Esophagus (tissue), 2 donors: ENCODE measurements at regions not wholly inside any gene's neighbourhood (a gene's known extent, or its start where the extent isn't known, plus 50 kb on each side); places are given as distances from the start of the nearest gene placed in this dataset.

ENCODE experiments used
- H3K27ac ChIP-seq, 2 donors: one replicate each; pipeline ENCODE4 v1.5.1; 2013; ENCODE audit warnings: low read depth in 2 of 2, mild to moderate bottlenecking in 2 of 2, inconsistent platforms in 1 of 2, low read length in 1 of 2, moderate library complexity in 1 of 2
- H3K27me3 ChIP-seq, 2 donors: one replicate each; pipeline ENCODE4 v1.6.1; 2013; ENCODE audit warnings: low read length in 2 of 2, control low read depth in 1 of 2, mild to moderate bottlenecking in 1 of 2; ENCODE audit not compliant: insufficient read depth in 2 of 2, control insufficient read depth in 1 of 2
- H3K36me3 ChIP-seq, 2 donors: one replicate each; pipeline ENCODE4 v1.6.1; 2013; ENCODE audit warnings: low read length in 1 of 2; ENCODE audit not compliant: control insufficient read depth in 2 of 2, insufficient read depth in 2 of 2
- H3K4me1 ChIP-seq, 2 donors: one replicate each; pipeline ENCODE4 v1.6.1; 2013; ENCODE audit warnings: low read length in 1 of 2; ENCODE audit not compliant: control insufficient read depth in 2 of 2, insufficient read depth in 2 of 2
- H3K4me3 ChIP-seq, 2 donors: one replicate each; pipeline ENCODE4 v1.5.1; 2013; ENCODE audit warnings: low read length in 2 of 2, mild to moderate bottlenecking in 2 of 2, low read depth in 1 of 2, moderate library complexity in 1 of 2
- H3K9me3 ChIP-seq, 2 donors: one replicate each; pipeline ENCODE4 v1.6.1; 2013; ENCODE audit warnings: mild to moderate bottlenecking in 2 of 2, low read depth in 1 of 2, low read length in 1 of 2, moderate library complexity in 1 of 2; ENCODE audit not compliant: control insufficient read depth in 2 of 2, insufficient read depth in 1 of 2
- WGBS, 2 donors: extraction: QIAGEN DNeasy Blood & Tissue Kit; methylation state at CpG; one replicate each; pipeline ENCODE4 v1.1.7; 2013; 5-methylcytosine and 5-hydroxymethylcytosine counted together
- donor health status: healthy with polysubstance abuse.
- donor health status: Bipolar disorder and iron deficiency.

GRCh38 chr18:51811883-51812282 lies 528.1 kb upstream of the DCC start:
- H3K27me3 ChIP-seq, result no peaks in the 10 kb centered on the region
- H3K9me3 ChIP-seq, result peaks cover 0 to 5% of the 10 kb centered on the region in 2 donors
- H3K36me3 ChIP-seq, result no peaks in the 10 kb centered on the region
- H3K4me3 ChIP-seq, result no peak overlapping the region
- no peak overlapping the region for H3K27ac ChIP-seq
- WGBS, 2 donors, result 76 to 87% methylated on average over 2 of the region's 2 CpGs
- H3K4me1 ChIP-seq, result no peaks in the 10 kb centered on the region

GRCh38 chr18:51813740-51814139 lies 526.3 kb upstream of the DCC start:
- Histone ChIP-seq H3K4me1 (no peaks in the 10 kb centered on the region), H3K27ac (no peak overlapping the region), H3K27me3 (no peaks in the 10 kb centered on the region), H3K36me3 (no peaks in the 10 kb centered on the region), H3K9me3 (peaks cover 0 to 5% of the 10 kb centered on the region in 2 donors), H3K4me3 (no peak overlapping the region)
- 84 to 88% methylated on average over 2 of the region's 2 CpGs for WGBS, 2 donors

- no peaks in the 10 kb centered on the region for H3K27me3 ChIP-seq
- WGBS, 2 donors, result 71 to 76% methylated on average over 1 of the region's 1 CpG
- H3K4me3 ChIP-seq, result no peak overlapping the region
- H3K27ac ChIP-seq, result no peak overlapping the region
- no peaks in the 10 kb centered on the region for H3K4me1 ChIP-seq
- no peaks in the 10 kb centered on the region for H3K36me3 ChIP-seq
- H3K9me3 ChIP-seq, result no peaks in the 10 kb centered on the region
Measured at GRCh38 chr18:51821610-51822009, 518.4 kb upstream of the DCC start.

GRCh38 chr18:51824746-51825145 lies 515.3 kb upstream of the DCC start:
- Histone ChIP-seq H3K27me3 (no peaks in the 10 kb centered on the region), H3K4me1 (no peaks in the 10 kb centered on the region), H3K27ac (no peak overlapping the region), H3K4me3 (no peak overlapping the region), H3K36me3 (no peaks in the 10 kb centered on the region), H3K9me3 (no peaks in the 10 kb centered on the region)
- WGBS, 2 donors, result 35 to 36% methylated on average over 2 of the region's 2 CpGs

GRCh38 chr18:51833850-51834249 lies 506.1 kb upstream of the DCC start:
- no peaks in the 10 kb centered on the region for H3K27me3 ChIP-seq
- no peaks in the 10 kb centered on the region for H3K9me3 ChIP-seq
- H3K4me3 ChIP-seq, result no peak overlapping the region
- H3K4me1 ChIP-seq, result no peaks in the 10 kb centered on the region
- no peaks in the 10 kb centered on the region for H3K36me3 ChIP-seq
- WGBS, 2 donors, result 64 to 65% methylated on average over 6 of the region's 6 CpGs
- H3K27ac ChIP-seq, result no peak overlapping the region

- Histone ChIP-seq H3K36me3 (no peaks in the 10 kb centered on the region), H3K27me3 (no peaks in the 10 kb centered on the region), H3K4me1 (no peaks in the 10 kb centered on the region), H3K4me3 (no peak overlapping the region), H3K27ac (no peak overlapping the region), H3K9me3 (peaks cover 0 to 2% of the 10 kb centered on the region in 2 donors)
- WGBS, 2 donors, result 82 to 88% methylated on average over 2 of the region's 2 CpGs
Measured at GRCh38 chr18:51848702-51849101, 491.3 kb upstream of the DCC start.

- H3K9me3 ChIP-seq, result no peaks in the 10 kb centered on the region
- no peak overlapping the region for H3K4me3 ChIP-seq
- no peak overlapping the region for H3K27ac ChIP-seq
- no peaks in the 10 kb centered on the region for H3K4me1 ChIP-seq
- no peaks in the 10 kb centered on the region for H3K27me3 ChIP-seq
- H3K36me3 ChIP-seq, result no peaks in the 10 kb centered on the region
Measured at GRCh38 chr18:51852681-51853080, 487.3 kb upstream of the DCC start.

GRCh38 chr18:51857989-51858388 lies 482.0 kb upstream of the DCC start:
- 51 to 56% methylated on average over 5 of the region's 5 CpGs for WGBS, 2 donors
- no peaks in the 10 kb centered on the region for H3K36me3 ChIP-seq
- no peak overlapping the region for H3K4me3 ChIP-seq
- no peaks in the 10 kb centered on the region for H3K4me1 ChIP-seq
- H3K27me3 ChIP-seq, result no peaks in the 10 kb centered on the region
- H3K27ac ChIP-seq, result no peak overlapping the region
- no peaks in the 10 kb centered on the region for H3K9me3 ChIP-seq

- no peak overlapping the region for H3K27ac ChIP-seq
- no peaks in the 10 kb centered on the region for H3K36me3 ChIP-seq
- WGBS, 2 donors, result 69 to 70% methylated on average over 2 of the region's 2 CpGs
- H3K4me3 ChIP-seq, result no peak overlapping the region
- H3K27me3 ChIP-seq, result no peaks in the 10 kb centered on the region
- no peaks in the 10 kb centered on the region for H3K4me1 ChIP-seq
- H3K9me3 ChIP-seq, result peaks cover 0 to 2% of the 10 kb centered on the region in 2 donors
Measured at GRCh38 chr18:51861046-51861445, 479.0 kb upstream of the DCC start.

- Histone ChIP-seq H3K4me3 (no peak overlapping the region), H3K9me3 (peaks cover 0 to 2% of the 10 kb centered on the region in 2 donors), H3K27me3 (no peaks in the 10 kb centered on the region), H3K4me1 (no peaks in the 10 kb centered on the region), H3K27ac (no peak overlapping the region), H3K36me3 (no peaks in the 10 kb centered on the region)
- 75 to 79% methylated on average over 4 of the region's 4 CpGs for WGBS, 2 donors
Measured at GRCh38 chr18:51862051-51862715, 477.8 kb upstream of the DCC start.
